GM11168 (cell line): ENCODE measurements at regions not wholly inside any gene's neighbourhood (a gene's known extent, or its start where the extent isn't known, plus 50 kb on each side); places are given as distances from the start of the nearest gene placed in this dataset.
"Not testable (repeated sequence)": the region's sequence is repeated elsewhere in the genome, so short reads cannot be mapped to it uniquely, and the experiment has no call there.

ENCODE experiments used
- in situ Hi-C: fragments of 300-500 bp; cut with MboI; formaldehyde crosslinking; loops from one replicate; pipeline ENCODE4 v1.12.0; 2022; ENCODE audit warnings: low sequenced_read_pairs; ENCODE audit not compliant: unreplicated experiment

GRCh38 chr5:166068547-166069335 is 2222.7 kb upstream of the WWC1 start:
- in situ Hi-C loops = no loop called here

GRCh38 chr5:166073901-166074581 is 2217.4 kb upstream of the WWC1 start:
- in situ Hi-C loops = no loop called here

- in situ Hi-C loops = no loop called here
Observed at GRCh38 chr5:166074582-166075481, 2216.6 kb upstream of the WWC1 start.

GRCh38 chr5:166083183-166083959 is 2208.1 kb upstream of the WWC1 start:
- in situ Hi-C loops = no loop called here

- in situ Hi-C loops = no loop called here
Observed at GRCh38 chr5:166086568-166086967, 2204.9 kb upstream of the WWC1 start.

GRCh38 chr5:166088389-166089039 is 2202.9 kb upstream of the WWC1 start:
- in situ Hi-C loops = no loop called here

- in situ Hi-C loops = no loop called here
Observed at GRCh38 chr5:166091931-166092330, 2199.5 kb upstream of the WWC1 start.

- in situ Hi-C loops = no loop called here
Observed at GRCh38 chr5:166093312-166093711, 2198.1 kb upstream of the WWC1 start.

- in situ Hi-C loops = no loop called here
Observed at GRCh38 chr5:166102947-166103346, 2188.5 kb upstream of the WWC1 start.

- in situ Hi-C loops = no loop called here
Observed at GRCh38 chr5:166111021-166111420, 2180.4 kb upstream of the WWC1 start.

GRCh38 chr5:166117072-166118066 is 2174.1 kb upstream of the WWC1 start:
- in situ Hi-C loops = no loop called here

GRCh38 chr5:166119506-166119905 is 2171.9 kb upstream of the WWC1 start:
- in situ Hi-C loops = no loop called here

GRCh38 chr5:166123717-166124116 is 2167.7 kb upstream of the WWC1 start:
- in situ Hi-C loops = no loop called here

- in situ Hi-C loops = no loop called here
Observed at GRCh38 chr5:166127766-166128570, 2163.5 kb upstream of the WWC1 start.

- in situ Hi-C loops = not testable (repeated sequence)
Observed at GRCh38 chr5:166145107-166145506, 2146.3 kb upstream of the WWC1 start.

- in situ Hi-C loops = no loop called here
Observed at GRCh38 chr5:166163996-166164610, 2127.3 kb upstream of the WWC1 start.

GRCh38 chr5:166165596-166165995 is 2125.8 kb upstream of the WWC1 start:
- in situ Hi-C loops = no loop called here
